ENCODE measurements at regions not wholly inside any gene's neighbourhood (a gene's known extent, or its start where the extent isn't known, plus 50 kb on each side); places are given as distances from the start of the nearest gene placed in this dataset.

GRCh38 chr15:58241872-58242271 is 103.7 kb downstream of the AQP9 start:
- Histone ChIP-seq H3K27ac (no peak overlapping the region), H3K4me3 (no peak overlapping the region), H3K4me2 (no peak overlapping the region), H3K4me1 (no peaks in the 10 kb centered on the region), H3K9me3 (no peaks in the 10 kb centered on the region)
- 62% methylated on average over 7 of the region's 7 CpGs for whole genome bisulfite sequencing (ENCODE audit: missing lambda C conversion rate)
- CTCF ChIA-PET, result interaction anchor here (1.0 to 3.1 kb wide), 6 partner anchors 9 to 305 kb away, joined by 3 to 15 read pairs (median 4); no protein-coding TSS in a partner anchor
- DNase-seq (ENCODE audit: low read depth in 1 of 2, low spot score in 1 of 2) (peak in 1 of 2 experiments; percentile 44), FAIRE-seq (no peak), ATAC-seq (peak; percentile 58 to 74; a peak in 5 of 6 replicates)
- no peak for TF ChIP-seq ZSCAN20 (CRISPR knock-in tag; IDR thresholded peaks at IDR 0.05)
- no peak for TF ChIP-seq CHD4 (IDR thresholded peaks at IDR 0.05; ENCODE audit: borderline replicate concordance)
- no peak for TF ChIP-seq ZFP36 (IDR thresholded peaks at IDR 0.05; ENCODE audit: borderline replicate concordance, partially characterized antibody)
- TF ChIP-seq NFE2L2 (conservative IDR thresholded peaks at IDR 0.05; ENCODE audit: low read length), result no peak
- TF ChIP-seq HDAC2 (IDR thresholded peaks at IDR 0.05), result no peak
- TF ChIP-seq MAZ (IDR thresholded peaks at IDR 0.05; ENCODE audit: borderline replicate concordance, low read depth, low read length), result no peak
- no peak for TF ChIP-seq ATOH8 (CRISPR knock-in tag; IDR thresholded peaks at IDR 0.05; ENCODE audit: low read depth)
- TF ChIP-seq HOXB13 (CRISPR knock-in tag; IDR thresholded peaks at IDR 0.05; ENCODE audit: low read depth), result no peak
- no peak for TF ChIP-seq HES2 (IDR thresholded peaks at IDR 0.05)
- no peak for TF ChIP-seq SMC3 (IDR thresholded peaks at IDR 0.05)
- no peak for TF ChIP-seq REST (IDR thresholded peaks at IDR 0.05)
- no peak for TF ChIP-seq CBX2 (IDR thresholded peaks at IDR 0.05; ENCODE audit: borderline replicate concordance, low read depth)
- TF ChIP-seq JUN (IDR thresholded peaks at IDR 0.05), result no peak
- TF ChIP-seq EHMT2 (IDR thresholded peaks at IDR 0.05; ENCODE audit: low read depth), result no peak
- TF ChIP-seq USF2 (IDR thresholded peaks at IDR 0.05), result no peak
- no peak for TF ChIP-seq MYC (IDR thresholded peaks at IDR 0.05; ENCODE audit: borderline replicate concordance, low read length)
- TF ChIP-seq KDM5A (IDR thresholded peaks at IDR 0.05), result no peak
- no peak for TF ChIP-seq BHLHE40 (IDR thresholded peaks at IDR 0.05; ENCODE audit: low read depth, low read length)
- POLR2A ChIA-PET, result no interaction called here

DNA sequence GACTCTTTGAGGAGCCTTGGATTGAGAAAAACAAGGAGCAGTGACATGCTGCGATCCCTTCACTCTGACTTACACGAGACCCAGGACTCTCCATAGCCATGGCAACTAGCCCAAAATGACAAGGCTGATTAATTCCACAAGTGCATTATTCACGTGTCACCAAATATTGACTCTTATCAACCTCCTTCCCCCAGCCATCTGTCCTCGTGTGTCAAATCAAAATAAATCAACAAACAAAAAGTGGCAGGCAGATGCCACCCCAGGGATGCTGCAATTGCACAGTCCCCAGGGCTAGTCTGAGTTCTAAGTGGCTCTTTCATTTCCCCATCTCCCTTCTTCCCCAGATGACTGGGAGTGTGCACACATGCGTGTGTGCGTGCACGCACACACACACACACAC is 104.9 kb downstream of the AQP9 start:
- H3K4me3 ChIP-seq, result no peak overlapping the region
- no peak overlapping the region for H3K4me2 ChIP-seq
- ATAC-seq (no peak), FAIRE-seq (no peak), DNase-seq (ENCODE audit: low read depth in 1 of 2, low spot score in 1 of 2) (no peak)
- H3K27ac ChIP-seq, result no peak overlapping the region
- ChIA-PET CTCF (interaction anchor here (0.6 to 3.8 kb wide), 3 partner anchors 9 to 15 kb away, joined by 3 to 17 read pairs (median 5); no protein-coding TSS in a partner anchor), POLR2A (no interaction called here)
- whole genome bisulfite sequencing (ENCODE audit: missing lambda C conversion rate), result 55% methylated on average over 7 of the region's 7 CpGs
- no peaks in the 10 kb centered on the region for H3K4me1 ChIP-seq
- no peaks in the 10 kb centered on the region for H3K9me3 ChIP-seq
- TF ChIP-seq SREBF2 (IDR thresholded peaks at IDR 0.05) (no peak), MAFK (IDR thresholded peaks at IDR 0.05; ENCODE audit: partially characterized antibody) (no peak), CBX2 (IDR thresholded peaks at IDR 0.05; ENCODE audit: borderline replicate concordance, low read depth) (no peak), GATA3 (IDR thresholded peaks at IDR 0.05; ENCODE audit: borderline replicate concordance) (no peak), NR3C1 (IDR thresholded peaks at IDR 0.05) (no peak), E2F6 (IDR thresholded peaks at IDR 0.05; ENCODE audit: borderline replicate concordance, low read depth) (no peak), RFX5 (IDR thresholded peaks at IDR 0.05) (no peak), HEYL (CRISPR knock-in tag; IDR thresholded peaks at IDR 0.05) (no peak), TFCP2L1 (CRISPR knock-in tag; IDR thresholded peaks at IDR 0.05) (no peak), NPAS2 (CRISPR knock-in tag; IDR thresholded peaks at IDR 0.05; ENCODE audit: borderline replicate concordance) (no peak), CHD2 (IDR thresholded peaks at IDR 0.05; ENCODE audit: low read length, partially characterized antibody) (no peak), JUN (IDR thresholded peaks at IDR 0.05) (no peak), PHF8 (IDR thresholded peaks at IDR 0.05; ENCODE audit: borderline replicate concordance, low read depth) (no peak), JUNB (IDR thresholded peaks at IDR 0.05) (no peak), ZNF302 (CRISPR knock-in tag; IDR thresholded peaks at IDR 0.05) (no peak), POLR2AphosphoS2 (conservative IDR thresholded peaks at IDR 0.05; ENCODE audit: low read length) (no peak), ZSCAN20 (CRISPR knock-in tag; IDR thresholded peaks at IDR 0.05) (no peak)
